Keratinocyte (primary cell): ENCODE measurements at regions not wholly inside any gene's neighbourhood (a gene's known extent, or its start where the extent isn't known, plus 50 kb on each side); places are given as distances from the start of the nearest gene placed in this dataset.

Experiments
- DNase-seq: peaks from one replicate; pipeline ENCODE4 v3.0.0-alpha.2; 2011; ENCODE audit warnings: low read depth, missing footprints, low spot score
- FAIRE-seq: peaks from 2 replicates; lab custom pipeline; 2011; peaks lifted over from hg19 to GRCh38; lab: Jason Lieb, UNC
- H2AFZ ChIP-seq: 2 replicates; pipeline ENCODE4 v1.6.0; 2012; ENCODE audit warnings: low read length, control low read depth, inconsistent platforms; ENCODE audit not compliant: control insufficient read depth
- H3K27ac ChIP-seq: 2 replicates; pipeline ENCODE4 v1.5.1; 2011; ENCODE audit warnings: low read length; ENCODE audit not compliant: control insufficient read depth, insufficient read depth
- H3K27me3 ChIP-seq: 3 replicates; pipeline ENCODE4 v1.6.0; 2011; ENCODE audit warnings: low read length; ENCODE audit not compliant: control insufficient read depth, insufficient read depth; ENCODE audit errors: extremely low read depth
- H3K36me3 ChIP-seq, 2 experiments: 2 replicates in 1 of 2; 3 replicates in 1 of 2; pipeline ENCODE4 v1.5.1; 2011; ENCODE audit warnings: low read length in 2 of 2, mild to moderate bottlenecking in 1 of 2; ENCODE audit not compliant: control insufficient read depth in 2 of 2, insufficient read depth in 2 of 2; ENCODE audit errors: extremely low read depth in 1 of 2
- H3K4me1 ChIP-seq: 3 replicates; pipeline ENCODE4 v1.5.1; 2011; ENCODE audit warnings: low read length; ENCODE audit not compliant: control insufficient read depth, insufficient read depth; ENCODE audit errors: extremely low read depth
- H3K4me2 ChIP-seq: 3 replicates; pipeline ENCODE4 v1.6.0; 2011; ENCODE audit warnings: low read depth, low read length; ENCODE audit not compliant: control insufficient read depth, insufficient read depth; ENCODE audit errors: extremely low read depth
- H3K4me3 ChIP-seq, 3 experiments: fragments of 200-600 bp in 1 of 3; sonication (generic) in 1 of 3; 2 replicates in 2 of 3; 3 replicates in 1 of 3; pipeline ENCODE4 v1.5.1; 2011 to 2016; ENCODE audit warnings: low read length in 3 of 3, mild to moderate bottlenecking in 3 of 3, control low read depth in 2 of 3, inconsistent platforms in 1 of 3, low read depth in 1 of 3, mixed read lengths in 1 of 3, mixed run types in 1 of 3, moderate library complexity in 1 of 3; ENCODE audit not compliant: control insufficient read depth in 2 of 3, insufficient read depth in 2 of 3; ENCODE audit errors: extremely low read depth in 1 of 3
- H3K79me2 ChIP-seq: 2 replicates; pipeline ENCODE4 v1.6.0; 2012; ENCODE audit warnings: low read length; ENCODE audit not compliant: control insufficient read depth, insufficient read depth
- H3K9ac ChIP-seq: 3 replicates; pipeline ENCODE4 v1.6.0; 2011; ENCODE audit warnings: low read length; ENCODE audit not compliant: control insufficient read depth, insufficient read depth; ENCODE audit errors: extremely low read depth
- H3K9me1 ChIP-seq: 3 replicates; pipeline ENCODE4 v1.6.0; 2011; ENCODE audit warnings: low read length; ENCODE audit not compliant: control insufficient read depth, insufficient read depth; ENCODE audit errors: extremely low read depth
- H3K9me3 ChIP-seq: 2 replicates; pipeline ENCODE4 v1.5.1; 2012; ENCODE audit warnings: low read depth, low read length; ENCODE audit not compliant: control insufficient read depth
- H4K20me1 ChIP-seq: 3 replicates; pipeline ENCODE4 v1.6.0; 2011; ENCODE audit warnings: low read length; ENCODE audit not compliant: control insufficient read depth, insufficient read depth; ENCODE audit errors: extremely low read depth
- EZH2 ChIP-seq: IDR thresholded peaks from one replicate; pipeline ENCODE4 v1.6.1; 2012; ENCODE audit warnings: inconsistent platforms, mild to moderate bottlenecking, low read length, moderate library complexity
- dilution Hi-C: fragments of 300-500 bp; cut with MboI; formaldehyde crosslinking; loops from one replicate; pipeline ENCODE4 v1.7.0; 2020; ENCODE audit warnings: low sequenced_read_pairs; ENCODE audit not compliant: extremely low pct_ligation_motif_present
- TF ChIP-seq, protein P1 (sequence below), 3 experiments: IDR thresholded peaks in 1 of 3; conservative IDR thresholded peaks in 1 of 3; optimal IDR thresholded peaks in 1 of 3; 2 replicates in 2 of 3; 3 replicates in 1 of 3; pipeline versions ENCODE3 to v1.5.1; 2011; ENCODE audit warnings: low read length in 3 of 3, mild to moderate bottlenecking in 3 of 3, moderate library complexity in 2 of 3, control low read depth in 1 of 3, inconsistent platforms in 1 of 3; ENCODE audit not compliant: insufficient read depth in 2 of 3; ENCODE audit errors: extremely low read depth in 1 of 3

DNA sequence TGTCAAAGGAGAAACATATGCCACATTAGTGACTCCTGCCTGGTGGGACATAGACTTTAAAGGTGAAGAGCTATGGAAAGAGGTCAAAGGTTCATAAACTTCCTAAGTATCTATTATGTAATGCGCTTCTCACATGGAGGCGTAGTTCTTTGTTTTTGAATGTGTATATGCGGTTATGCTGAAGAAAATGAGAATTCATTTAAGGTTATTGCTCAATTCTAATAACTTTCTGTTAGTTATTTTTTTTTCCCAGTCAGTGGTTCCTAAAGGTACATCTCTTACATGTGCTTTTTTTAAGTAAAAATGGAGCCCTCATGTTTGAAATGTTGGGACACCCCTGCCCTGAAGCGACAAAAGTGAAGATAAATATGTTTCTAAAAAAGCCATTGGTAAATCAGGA lies 156.2 kb downstream of the SPATA31D1 start:
- no peaks in the 10 kb centered on the region for H3K36me3 ChIP-seq
- no peaks in the 10 kb centered on the region for H3K79me2 ChIP-seq
- dilution Hi-C loops: no loop called here
- H3K4me2 ChIP-seq: no peak overlapping the region
- no peaks in the 10 kb centered on the region for H4K20me1 ChIP-seq
- TF ChIP-seq, protein P1, sequence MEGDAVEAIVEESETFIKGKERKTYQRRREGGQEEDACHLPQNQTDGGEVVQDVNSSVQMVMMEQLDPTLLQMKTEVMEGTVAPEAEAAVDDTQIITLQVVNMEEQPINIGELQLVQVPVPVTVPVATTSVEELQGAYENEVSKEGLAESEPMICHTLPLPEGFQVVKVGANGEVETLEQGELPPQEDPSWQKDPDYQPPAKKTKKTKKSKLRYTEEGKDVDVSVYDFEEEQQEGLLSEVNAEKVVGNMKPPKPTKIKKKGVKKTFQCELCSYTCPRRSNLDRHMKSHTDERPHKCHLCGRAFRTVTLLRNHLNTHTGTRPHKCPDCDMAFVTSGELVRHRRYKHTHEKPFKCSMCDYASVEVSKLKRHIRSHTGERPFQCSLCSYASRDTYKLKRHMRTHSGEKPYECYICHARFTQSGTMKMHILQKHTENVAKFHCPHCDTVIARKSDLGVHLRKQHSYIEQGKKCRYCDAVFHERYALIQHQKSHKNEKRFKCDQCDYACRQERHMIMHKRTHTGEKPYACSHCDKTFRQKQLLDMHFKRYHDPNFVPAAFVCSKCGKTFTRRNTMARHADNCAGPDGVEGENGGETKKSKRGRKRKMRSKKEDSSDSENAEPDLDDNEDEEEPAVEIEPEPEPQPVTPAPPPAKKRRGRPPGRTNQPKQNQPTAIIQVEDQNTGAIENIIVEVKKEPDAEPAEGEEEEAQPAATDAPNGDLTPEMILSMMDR (optimal IDR thresholded peaks at IDR 0.05 in 1 of 3, IDR thresholded peaks at IDR 0.05 in 1 of 3, conservative IDR thresholded peaks at IDR 0.05 in 1 of 3; ENCODE audit: extremely low read depth in 1 of 3, insufficient read depth in 2 of 3, low read length in 3 of 3): no peak
- TF ChIP-seq EZH2: no peak
- no peak overlapping the region for H3K27ac ChIP-seq
- no peaks in the 10 kb centered on the region for H3K4me1 ChIP-seq
- H3K9me1 ChIP-seq: no peaks in the 10 kb centered on the region
- DNase-seq: no peak
- FAIRE-seq: no peak
- no peak overlapping the region for H2AFZ ChIP-seq
- no peaks in the 10 kb centered on the region for H3K9me3 ChIP-seq
- H3K27me3 ChIP-seq: no peaks in the 10 kb centered on the region
- H3K9ac ChIP-seq: no peak overlapping the region
- H3K4me3 ChIP-seq: no peak overlapping the region

DNA sequence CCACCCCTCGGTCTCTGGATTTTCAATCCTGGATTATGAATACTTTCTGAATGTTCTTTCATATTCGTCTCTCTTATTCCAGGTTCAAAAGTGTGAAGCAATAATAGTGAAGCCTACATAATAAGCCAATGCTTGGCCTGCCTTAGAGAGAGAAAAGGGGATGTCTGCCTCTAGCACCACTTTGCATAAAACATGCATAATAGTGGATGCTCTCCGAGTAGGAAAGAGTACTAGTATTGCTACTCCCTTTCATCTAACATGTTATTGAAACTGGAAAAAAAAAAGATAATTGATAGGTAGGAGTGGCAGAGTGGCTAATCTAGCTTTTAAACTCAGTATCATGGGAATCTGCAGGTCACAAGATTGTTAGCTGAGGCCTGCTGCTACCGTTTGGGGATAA lies 158.1 kb downstream of the SPATA31D1 start:
- H2AFZ ChIP-seq: no peak overlapping the region
- no peak for FAIRE-seq
- H3K27ac ChIP-seq: no peak overlapping the region
- H4K20me1 ChIP-seq: no peaks in the 10 kb centered on the region
- no peaks in the 10 kb centered on the region for H3K4me1 ChIP-seq
- no peak for TF ChIP-seq EZH2
- TF ChIP-seq, protein P1 (optimal IDR thresholded peaks at IDR 0.05 in 1 of 3, IDR thresholded peaks at IDR 0.05 in 1 of 3, conservative IDR thresholded peaks at IDR 0.05 in 1 of 3; ENCODE audit: extremely low read depth in 1 of 3, insufficient read depth in 2 of 3, low read length in 3 of 3): no peak
- DNase-seq: no peak
- no peaks in the 10 kb centered on the region for H3K9me3 ChIP-seq
- no peaks in the 10 kb centered on the region for H3K9me1 ChIP-seq
- no peaks in the 10 kb centered on the region for H3K27me3 ChIP-seq
- H3K4me2 ChIP-seq: no peak overlapping the region
- no peaks in the 10 kb centered on the region for H3K36me3 ChIP-seq
- dilution Hi-C loops: no loop called here
- no peaks in the 10 kb centered on the region for H3K79me2 ChIP-seq
- H3K4me3 ChIP-seq: no peak overlapping the region
- no peak overlapping the region for H3K9ac ChIP-seq
